Mucosa of descending colon (tissue), 3 donors: ENCODE measurements at regions not wholly inside any gene's neighbourhood (a gene's known extent, or its start where the extent isn't known, plus 50 kb on each side); places are given as distances from the start of the nearest gene placed in this dataset.

Experiments
- ATAC-seq: fragments of 200-7000 bp; cut with Tn5 transposase; one replicate; pipeline ENCODE4 v1.9.1; 2020; ENCODE audit warnings: mild to moderate bottlenecking, moderate library complexity
- DNase-seq, 3 donors: peaks; one replicate each; pipeline ENCODE4 v3.0.0-alpha.2; 2020
- H3K36me3 ChIP-seq: fragments of 200-600 bp; one replicate; pipeline ENCODE4 v1.8.0; 2021; ENCODE audit warnings: low read depth, mild to moderate bottlenecking
- H3K4me1 ChIP-seq: fragments of 200-600 bp; one replicate; pipeline ENCODE4 v1.8.0; 2021; ENCODE audit warnings: low read depth, mild to moderate bottlenecking
- H3K4me3 ChIP-seq: fragments of 200-600 bp; one replicate; pipeline ENCODE4 v1.8.0; 2021; ENCODE audit warnings: mild to moderate bottlenecking
- H3K9me3 ChIP-seq: fragments of 200-600 bp; one replicate; pipeline ENCODE4 v1.8.0; 2021; ENCODE audit warnings: mild to moderate bottlenecking
- intact Hi-C, 2 donors: fragments of 100-400 bp; cut with DNase I in 1 of 2; cut with micrococcal nuclease in 1 of 2; formaldehyde crosslinking; loops; one replicate each; pipeline versions ENCODE4 v1.11.0 to v1.11.1; 2022; cut with DNase I, micrococcal nuclease
- TF ChIP-seq, protein P1 (sequence below): fragments of 200-600 bp; IDR thresholded peaks from one replicate; pipeline ENCODE4 v1.8.0; 2022; ENCODE audit warnings: antibody characterized with exemption, mild to moderate bottlenecking
- donor health status: DM: no; HTN: no; CAD: no; lungs with moderate emphysema.
- donor health status: DM: no; HTN: no; CAD: no.
- donor health status: DM: no; HTN: yes; CAD: no.

DNA sequence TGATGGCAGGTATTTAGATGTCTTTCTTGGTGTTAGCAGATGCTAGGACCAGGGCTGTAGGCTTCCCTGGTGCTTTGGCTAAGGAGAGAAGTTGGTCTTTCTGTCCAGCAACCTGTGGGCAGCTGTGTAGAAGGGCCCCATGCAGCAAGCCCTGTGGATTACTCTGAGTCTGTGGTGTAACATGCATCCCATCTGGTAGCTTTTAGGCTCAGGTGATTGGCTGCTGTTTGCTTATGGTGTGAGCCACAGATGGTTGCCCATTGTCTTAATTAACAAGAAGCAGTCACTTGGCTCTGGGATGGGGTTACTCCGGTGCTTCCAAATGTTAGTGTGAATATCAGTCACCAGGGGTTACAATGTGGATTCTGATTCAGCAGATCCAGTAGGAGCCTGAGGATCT, 368.6 kb upstream of the C2CD4B start:
- intact Hi-C loops = no loop called here
- Histone ChIP-seq H3K9me3 (no peaks in the 10 kb centered on the region), H3K4me1 (no peaks in the 10 kb centered on the region), H3K36me3 (no peaks in the 10 kb centered on the region), H3K4me3 (no peak overlapping the region)
- ATAC-seq = peak; percentile 23
- no peak for DNase-seq
- TF ChIP-seq, protein P1, sequence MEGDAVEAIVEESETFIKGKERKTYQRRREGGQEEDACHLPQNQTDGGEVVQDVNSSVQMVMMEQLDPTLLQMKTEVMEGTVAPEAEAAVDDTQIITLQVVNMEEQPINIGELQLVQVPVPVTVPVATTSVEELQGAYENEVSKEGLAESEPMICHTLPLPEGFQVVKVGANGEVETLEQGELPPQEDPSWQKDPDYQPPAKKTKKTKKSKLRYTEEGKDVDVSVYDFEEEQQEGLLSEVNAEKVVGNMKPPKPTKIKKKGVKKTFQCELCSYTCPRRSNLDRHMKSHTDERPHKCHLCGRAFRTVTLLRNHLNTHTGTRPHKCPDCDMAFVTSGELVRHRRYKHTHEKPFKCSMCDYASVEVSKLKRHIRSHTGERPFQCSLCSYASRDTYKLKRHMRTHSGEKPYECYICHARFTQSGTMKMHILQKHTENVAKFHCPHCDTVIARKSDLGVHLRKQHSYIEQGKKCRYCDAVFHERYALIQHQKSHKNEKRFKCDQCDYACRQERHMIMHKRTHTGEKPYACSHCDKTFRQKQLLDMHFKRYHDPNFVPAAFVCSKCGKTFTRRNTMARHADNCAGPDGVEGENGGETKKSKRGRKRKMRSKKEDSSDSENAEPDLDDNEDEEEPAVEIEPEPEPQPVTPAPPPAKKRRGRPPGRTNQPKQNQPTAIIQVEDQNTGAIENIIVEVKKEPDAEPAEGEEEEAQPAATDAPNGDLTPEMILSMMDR = no peak

DNA sequence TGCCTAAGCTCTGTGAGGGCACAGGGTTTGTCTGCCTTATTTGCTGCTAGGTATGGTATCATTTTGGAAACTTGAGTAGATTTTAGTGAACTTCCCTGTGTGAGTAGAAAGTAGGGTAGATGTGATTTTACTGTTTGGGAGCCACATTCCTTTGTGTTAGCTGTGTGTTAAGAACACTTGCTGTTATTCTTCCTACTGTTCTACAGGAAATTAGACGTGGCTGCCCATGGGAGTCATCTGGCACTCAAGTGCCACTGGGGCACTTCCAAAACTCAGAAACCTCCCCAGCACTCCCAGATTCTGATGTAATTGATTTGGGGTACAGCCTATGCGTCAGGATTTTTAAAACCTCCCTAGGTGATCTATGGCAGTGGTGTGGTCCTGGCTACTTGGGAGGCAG, 369.9 kb upstream of the C2CD4B start:
- H3K9me3 ChIP-seq = no peaks in the 10 kb centered on the region
- ATAC-seq = no peak
- no peak for DNase-seq
- peaks cover 6% of the 10 kb centered on the region for H3K4me1 ChIP-seq
- H3K4me3 ChIP-seq = no peak overlapping the region
- TF ChIP-seq, protein P1 = no peak
- intact Hi-C loops = no loop called here
- no peaks in the 10 kb centered on the region for H3K36me3 ChIP-seq

DNA sequence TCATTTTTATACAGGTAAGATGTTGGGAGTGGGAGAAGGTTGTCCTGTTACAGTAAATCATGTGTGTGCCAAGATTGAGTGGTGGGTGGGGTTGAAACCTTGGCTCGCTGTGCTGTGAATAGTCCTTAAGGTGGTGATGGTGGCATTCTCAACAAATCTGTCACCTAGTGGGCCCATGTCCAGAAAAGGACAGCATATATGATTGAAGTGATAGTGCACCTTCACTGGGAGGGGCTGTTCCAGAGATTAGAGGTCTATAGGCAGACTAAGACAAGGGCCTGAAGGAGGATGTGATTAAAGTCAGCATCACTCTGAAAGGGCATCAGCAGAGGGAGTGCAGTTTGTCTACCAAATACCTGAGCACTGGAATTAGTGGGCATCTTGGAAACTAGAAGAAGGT, 374.2 kb upstream of the C2CD4B start:
- TF ChIP-seq, protein P1 = no peak
- ATAC-seq (peak; percentile 57), DNase-seq (peak in 1 of 3 donors; percentile 65)
- Histone ChIP-seq H3K4me1 (peaks cover 6% of the 10 kb centered on the region), H3K9me3 (no peaks in the 10 kb centered on the region), H3K36me3 (no peaks in the 10 kb centered on the region), H3K4me3 (no peak overlapping the region)
- intact Hi-C loops = no loop called here

DNA sequence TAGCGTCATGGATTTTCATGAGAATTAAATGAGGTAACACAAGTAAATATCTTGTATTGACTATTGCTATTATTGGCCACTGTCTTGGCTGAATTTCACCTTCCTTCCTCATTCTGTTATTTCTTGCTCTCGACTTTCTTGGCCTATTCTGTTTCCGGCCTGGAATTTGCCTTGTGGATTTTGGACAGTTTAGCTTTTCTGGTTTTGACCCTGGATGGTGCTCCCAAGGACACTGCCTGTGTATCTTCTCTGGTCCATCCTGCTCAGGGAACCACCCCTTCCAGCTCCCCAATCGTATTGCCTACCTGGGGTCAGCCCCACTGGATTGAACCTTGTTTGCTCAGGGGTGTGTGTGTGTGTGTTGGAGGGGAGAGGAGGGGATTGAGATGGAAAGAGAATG, 376.2 kb upstream of the C2CD4B start:
- TF ChIP-seq, protein P1 = no peak
- Histone ChIP-seq H3K9me3 (no peaks in the 10 kb centered on the region), H3K4me3 (no peak overlapping the region), H3K36me3 (no peaks in the 10 kb centered on the region), H3K4me1 (peaks cover 13% of the 10 kb centered on the region)
- no peak for DNase-seq
- intact Hi-C loops = no loop called here
- no peak for ATAC-seq

DNA sequence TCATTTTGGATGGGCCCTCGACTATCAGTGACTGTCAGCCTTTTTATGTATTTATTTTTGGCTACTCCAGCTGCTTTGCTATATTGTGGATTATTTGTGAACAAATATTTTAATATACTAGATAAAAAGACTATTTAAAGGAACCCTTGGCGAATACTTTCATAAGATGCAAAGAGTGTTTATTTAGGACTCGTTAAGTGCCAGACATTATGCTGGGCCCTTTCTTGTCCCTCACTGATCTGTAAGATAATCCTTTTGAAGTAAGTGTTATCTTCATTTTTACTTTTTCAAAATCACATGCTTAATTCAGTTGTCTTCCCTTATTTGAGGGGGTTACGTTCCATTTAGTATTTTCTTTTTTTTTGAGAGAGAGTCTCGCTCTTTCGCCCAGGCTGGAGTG, 376.8 kb upstream of the C2CD4B start:
- intact Hi-C loops = no loop called here
- Histone ChIP-seq H3K4me1 (peaks cover 13% of the 10 kb centered on the region), H3K36me3 (no peaks in the 10 kb centered on the region), H3K4me3 (no peak overlapping the region), H3K9me3 (no peaks in the 10 kb centered on the region)
- DNase-seq (no peak), ATAC-seq (no peak)
- TF ChIP-seq, protein P1 = no peak

DNA sequence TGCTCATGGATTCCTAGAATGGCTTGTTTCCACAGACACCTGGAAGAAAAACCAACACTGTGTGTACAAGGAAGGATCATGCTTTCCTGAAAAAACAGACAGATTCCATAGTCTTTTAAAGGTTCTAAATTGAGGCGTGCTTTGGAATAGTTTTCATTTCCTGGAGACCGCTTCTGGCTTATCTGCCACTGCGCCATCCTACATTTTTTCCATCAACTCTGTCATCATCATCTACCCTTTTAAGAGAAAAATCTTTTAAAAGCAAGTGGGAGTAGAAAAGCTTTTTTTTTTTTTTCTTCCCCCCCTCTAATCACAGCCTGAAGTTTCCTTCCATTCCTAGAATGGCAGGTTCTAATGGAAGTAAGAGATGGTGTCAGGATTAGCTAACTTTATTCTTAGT, 379.4 kb upstream of the C2CD4B start:
- H3K4me1 ChIP-seq = peaks cover 11% of the 10 kb centered on the region
- H3K4me3 ChIP-seq = no peak overlapping the region
- no peak for DNase-seq
- no peaks in the 10 kb centered on the region for H3K36me3 ChIP-seq
- TF ChIP-seq, protein P1 = no peak
- H3K9me3 ChIP-seq = no peaks in the 10 kb centered on the region
- ATAC-seq = no peak
- intact Hi-C loops = no loop called here
